ENCODE measurements at regions not wholly inside any gene's neighbourhood (a gene's known extent, or its start where the extent isn't known, plus 50 kb on each side); places are given as distances from the start of the nearest gene placed in this dataset.

DNA sequence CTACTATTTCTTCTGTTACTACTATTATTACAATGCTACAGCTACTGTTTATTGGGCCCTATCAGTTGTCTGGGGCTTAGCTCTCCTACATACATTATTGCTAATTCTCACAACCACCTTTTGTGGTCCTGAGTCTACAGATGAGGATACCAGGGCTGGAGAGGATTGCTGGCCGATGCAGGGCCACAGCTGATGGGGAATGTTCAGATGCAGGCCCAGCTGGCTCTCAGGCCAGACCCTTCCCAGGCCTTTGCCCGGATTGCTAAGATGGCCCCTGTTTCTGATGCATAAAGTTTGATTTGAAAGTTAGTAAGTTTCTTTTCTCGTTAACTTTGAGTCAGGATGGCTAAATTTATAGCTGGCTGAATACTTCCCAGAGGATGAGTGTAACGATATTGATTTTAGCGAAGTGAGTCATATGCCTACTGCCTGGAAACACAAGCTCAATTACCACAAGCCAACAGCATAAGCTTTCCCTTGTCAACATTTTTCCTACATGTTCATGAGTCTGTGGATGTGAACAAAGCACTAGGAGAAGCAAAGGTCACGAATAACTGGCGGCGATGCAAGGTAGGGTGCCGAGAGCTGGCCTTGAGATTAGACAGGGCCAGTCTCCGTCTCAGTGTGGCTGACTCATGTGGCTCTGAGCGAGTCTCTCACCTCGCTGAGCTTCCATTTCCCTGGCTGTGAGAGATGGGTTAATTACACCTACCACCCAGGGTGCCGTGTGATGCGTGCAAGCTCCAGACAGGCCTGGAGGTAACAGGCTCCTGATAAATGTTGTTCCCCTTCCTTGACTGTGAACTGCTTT is 111.0 kb downstream of the BEGAIN start:
- TF ChIP-seq, protein P1, sequence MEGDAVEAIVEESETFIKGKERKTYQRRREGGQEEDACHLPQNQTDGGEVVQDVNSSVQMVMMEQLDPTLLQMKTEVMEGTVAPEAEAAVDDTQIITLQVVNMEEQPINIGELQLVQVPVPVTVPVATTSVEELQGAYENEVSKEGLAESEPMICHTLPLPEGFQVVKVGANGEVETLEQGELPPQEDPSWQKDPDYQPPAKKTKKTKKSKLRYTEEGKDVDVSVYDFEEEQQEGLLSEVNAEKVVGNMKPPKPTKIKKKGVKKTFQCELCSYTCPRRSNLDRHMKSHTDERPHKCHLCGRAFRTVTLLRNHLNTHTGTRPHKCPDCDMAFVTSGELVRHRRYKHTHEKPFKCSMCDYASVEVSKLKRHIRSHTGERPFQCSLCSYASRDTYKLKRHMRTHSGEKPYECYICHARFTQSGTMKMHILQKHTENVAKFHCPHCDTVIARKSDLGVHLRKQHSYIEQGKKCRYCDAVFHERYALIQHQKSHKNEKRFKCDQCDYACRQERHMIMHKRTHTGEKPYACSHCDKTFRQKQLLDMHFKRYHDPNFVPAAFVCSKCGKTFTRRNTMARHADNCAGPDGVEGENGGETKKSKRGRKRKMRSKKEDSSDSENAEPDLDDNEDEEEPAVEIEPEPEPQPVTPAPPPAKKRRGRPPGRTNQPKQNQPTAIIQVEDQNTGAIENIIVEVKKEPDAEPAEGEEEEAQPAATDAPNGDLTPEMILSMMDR (IDR thresholded peaks at IDR 0.05): no peak
- no peak for TF ChIP-seq POLR2AphosphoS5 (IDR thresholded peaks at IDR 0.05)
